ENCODE measurements at regions not wholly inside any gene's neighbourhood (a gene's known extent, or its start where the extent isn't known, plus 50 kb on each side); places are given as distances from the start of the nearest gene placed in this dataset.

DNA sequence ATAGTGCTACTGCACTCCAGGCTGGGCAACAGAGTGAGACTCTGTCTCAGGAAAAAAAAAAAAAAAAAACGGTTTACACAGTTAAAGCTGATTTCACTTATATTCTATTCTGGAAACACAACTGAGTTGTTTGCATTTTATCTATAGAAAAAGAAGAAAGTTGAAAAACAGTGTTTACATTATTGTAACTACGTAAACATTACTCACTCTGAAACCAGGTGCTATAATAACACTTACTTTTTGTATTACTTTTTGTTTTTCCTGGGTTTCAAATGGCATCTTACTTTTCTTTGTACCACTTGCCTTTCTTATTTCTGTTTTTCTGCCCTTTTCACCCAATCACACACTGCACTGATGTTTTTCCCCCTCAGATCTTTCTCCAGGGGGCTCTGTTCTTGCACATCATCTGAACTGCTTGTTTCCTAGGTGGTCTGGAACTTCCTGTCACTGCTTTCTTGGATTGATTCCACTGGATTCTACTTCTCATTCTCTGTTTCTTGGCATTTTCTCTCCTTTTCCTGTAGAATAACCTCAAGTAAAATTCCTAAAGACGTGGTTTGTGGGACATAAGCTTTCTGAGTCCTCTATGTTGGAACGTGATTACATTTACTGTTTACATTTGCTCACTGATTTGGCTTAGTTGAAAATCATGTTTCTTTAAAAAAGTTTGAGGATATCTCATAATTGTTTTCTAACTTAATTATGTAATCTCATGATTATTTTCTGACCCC lies 142.1 kb downstream of the HS3ST3B1 start:
- Histone ChIP-seq H3K79me2 (ENCODE audit: insufficient read depth, low read length) (no peaks in the 10 kb centered on the region), H3K27ac (ENCODE audit: low read depth, low read length) (no peak overlapping the region), H3K27me3 (ENCODE audit: insufficient read depth, low read length) (no peaks in the 10 kb centered on the region), H4K20me1 (ENCODE audit: insufficient read depth, low read length) (no peaks in the 10 kb centered on the region), H3K4me1 (ENCODE audit: insufficient read depth, low read length) (no peaks in the 10 kb centered on the region), H2AFZ (ENCODE audit: low read length) (no peak overlapping the region), H3K9me3 (ENCODE audit: low read depth, low read length) (no peaks in the 10 kb centered on the region), H3K4me3 (ENCODE audit: insufficient read depth, low read length) (no peak overlapping the region), H3K4me2 (ENCODE audit: insufficient read depth, low read length) (no peak overlapping the region), H3K36me3 (ENCODE audit: insufficient read depth, low read length) (no peaks in the 10 kb centered on the region)
- no peak for DNase-seq (ENCODE audit: insufficient read length, low spot score, missing footprints)
- TF ChIP-seq, protein P1, sequence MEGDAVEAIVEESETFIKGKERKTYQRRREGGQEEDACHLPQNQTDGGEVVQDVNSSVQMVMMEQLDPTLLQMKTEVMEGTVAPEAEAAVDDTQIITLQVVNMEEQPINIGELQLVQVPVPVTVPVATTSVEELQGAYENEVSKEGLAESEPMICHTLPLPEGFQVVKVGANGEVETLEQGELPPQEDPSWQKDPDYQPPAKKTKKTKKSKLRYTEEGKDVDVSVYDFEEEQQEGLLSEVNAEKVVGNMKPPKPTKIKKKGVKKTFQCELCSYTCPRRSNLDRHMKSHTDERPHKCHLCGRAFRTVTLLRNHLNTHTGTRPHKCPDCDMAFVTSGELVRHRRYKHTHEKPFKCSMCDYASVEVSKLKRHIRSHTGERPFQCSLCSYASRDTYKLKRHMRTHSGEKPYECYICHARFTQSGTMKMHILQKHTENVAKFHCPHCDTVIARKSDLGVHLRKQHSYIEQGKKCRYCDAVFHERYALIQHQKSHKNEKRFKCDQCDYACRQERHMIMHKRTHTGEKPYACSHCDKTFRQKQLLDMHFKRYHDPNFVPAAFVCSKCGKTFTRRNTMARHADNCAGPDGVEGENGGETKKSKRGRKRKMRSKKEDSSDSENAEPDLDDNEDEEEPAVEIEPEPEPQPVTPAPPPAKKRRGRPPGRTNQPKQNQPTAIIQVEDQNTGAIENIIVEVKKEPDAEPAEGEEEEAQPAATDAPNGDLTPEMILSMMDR (IDR thresholded peaks at IDR 0.05; ENCODE audit: extremely low read depth, low read depth, low read length) = no peak

DNA sequence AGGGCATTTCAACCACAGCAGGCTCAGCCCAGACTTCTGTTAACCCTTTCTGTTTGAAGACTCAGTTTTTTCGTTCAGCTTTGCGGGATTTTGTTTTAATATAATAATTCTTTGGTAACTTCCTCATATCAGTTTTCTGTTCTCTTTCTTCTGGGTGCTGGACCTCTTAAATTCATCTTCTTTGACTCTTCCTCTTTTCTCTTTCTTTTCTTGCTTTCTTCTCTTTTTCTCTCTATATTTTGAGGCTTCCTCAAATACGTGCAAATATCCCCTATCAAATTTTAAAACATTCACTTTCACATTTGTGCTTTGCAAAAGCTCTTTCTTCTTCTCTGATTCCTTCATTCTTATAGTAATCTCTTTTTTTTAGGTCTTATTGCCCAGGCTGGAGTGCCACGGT lies 136.3 kb downstream of the HS3ST3B1 start:
- TF ChIP-seq, protein P1 (IDR thresholded peaks at IDR 0.05; ENCODE audit: extremely low read depth, low read depth, low read length) = no peak
- Histone ChIP-seq H3K4me2 (ENCODE audit: insufficient read depth, low read length) (no peak overlapping the region), H4K20me1 (ENCODE audit: insufficient read depth, low read length) (no peaks in the 10 kb centered on the region), H3K9me3 (ENCODE audit: low read depth, low read length) (no peaks in the 10 kb centered on the region), H3K79me2 (ENCODE audit: insufficient read depth, low read length) (no peaks in the 10 kb centered on the region), H3K27me3 (ENCODE audit: insufficient read depth, low read length) (no peaks in the 10 kb centered on the region), H3K4me1 (ENCODE audit: insufficient read depth, low read length) (no peaks in the 10 kb centered on the region), H3K27ac (ENCODE audit: low read depth, low read length) (no peak overlapping the region), H3K36me3 (ENCODE audit: insufficient read depth, low read length) (no peaks in the 10 kb centered on the region), H2AFZ (ENCODE audit: low read length) (no peak overlapping the region), H3K4me3 (ENCODE audit: insufficient read depth, low read length) (no peak overlapping the region)
- DNase-seq (ENCODE audit: insufficient read length, low spot score, missing footprints) = no peak

DNA sequence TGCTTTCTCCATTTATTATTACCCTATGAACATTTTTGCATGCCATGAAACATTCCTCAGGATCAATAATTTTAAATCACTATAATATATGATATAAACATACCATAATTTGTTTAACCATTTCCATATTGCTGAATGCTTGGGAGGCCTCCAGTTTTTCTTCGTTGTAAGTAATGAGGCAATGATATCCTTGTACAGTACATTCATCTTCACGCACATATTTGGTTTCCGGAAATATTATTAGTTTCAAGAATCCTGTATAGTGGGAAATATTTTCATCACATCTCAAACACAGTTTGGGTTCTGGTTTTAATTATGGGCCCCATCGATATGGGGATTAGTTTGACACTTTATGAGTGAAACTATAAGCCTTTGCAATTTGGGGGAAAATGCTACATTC lies 135.4 kb downstream of the HS3ST3B1 start:
- Histone ChIP-seq H3K4me2 (ENCODE audit: insufficient read depth, low read length) (no peak overlapping the region), H3K79me2 (ENCODE audit: insufficient read depth, low read length) (no peaks in the 10 kb centered on the region), H3K9me3 (ENCODE audit: low read depth, low read length) (no peaks in the 10 kb centered on the region), H3K4me1 (ENCODE audit: insufficient read depth, low read length) (no peaks in the 10 kb centered on the region), H3K27me3 (ENCODE audit: insufficient read depth, low read length) (no peaks in the 10 kb centered on the region), H4K20me1 (ENCODE audit: insufficient read depth, low read length) (no peaks in the 10 kb centered on the region), H2AFZ (ENCODE audit: low read length) (no peak overlapping the region), H3K4me3 (ENCODE audit: insufficient read depth, low read length) (no peak overlapping the region), H3K36me3 (ENCODE audit: insufficient read depth, low read length) (no peaks in the 10 kb centered on the region), H3K27ac (ENCODE audit: low read depth, low read length) (no peak overlapping the region)
- no peak for DNase-seq (ENCODE audit: insufficient read length, low spot score, missing footprints)
- TF ChIP-seq, protein P1 (IDR thresholded peaks at IDR 0.05; ENCODE audit: extremely low read depth, low read depth, low read length) = no peak

DNA sequence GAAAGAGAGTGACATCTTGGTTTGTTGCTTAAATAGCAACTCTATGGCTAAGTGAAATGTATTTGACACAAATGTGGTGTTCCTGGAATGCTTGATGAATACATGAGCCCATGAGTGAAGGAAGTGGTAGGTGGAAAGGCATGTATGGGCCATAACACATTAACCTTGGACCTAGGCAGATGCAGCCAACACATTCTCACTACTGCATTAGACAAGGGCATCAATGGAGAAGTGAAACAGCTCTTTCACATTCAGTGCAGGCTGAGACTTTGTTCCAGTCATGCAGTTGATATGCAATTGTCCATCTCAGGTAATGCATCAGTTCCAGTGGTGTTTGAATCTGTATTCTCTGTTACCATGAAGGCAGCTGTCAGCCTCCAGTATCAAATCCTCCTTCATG lies 133.6 kb downstream of the HS3ST3B1 start:
- H3K36me3 ChIP-seq (ENCODE audit: insufficient read depth, low read length) = no peaks in the 10 kb centered on the region
- H4K20me1 ChIP-seq (ENCODE audit: insufficient read depth, low read length) = no peaks in the 10 kb centered on the region
- H3K4me2 ChIP-seq (ENCODE audit: insufficient read depth, low read length) = no peak overlapping the region
- TF ChIP-seq, protein P1 (IDR thresholded peaks at IDR 0.05; ENCODE audit: extremely low read depth, low read depth, low read length) = no peak
- no peaks in the 10 kb centered on the region for H3K9me3 ChIP-seq (ENCODE audit: low read depth, low read length)
- no peak for DNase-seq (ENCODE audit: insufficient read length, low spot score, missing footprints)
- no peaks in the 10 kb centered on the region for H3K79me2 ChIP-seq (ENCODE audit: insufficient read depth, low read length)
- H3K4me1 ChIP-seq (ENCODE audit: insufficient read depth, low read length) = no peaks in the 10 kb centered on the region
- H3K27ac ChIP-seq (ENCODE audit: low read depth, low read length) = no peak overlapping the region
- H2AFZ ChIP-seq (ENCODE audit: low read length) = no peak overlapping the region
- no peaks in the 10 kb centered on the region for H3K27me3 ChIP-seq (ENCODE audit: insufficient read depth, low read length)
- no peak overlapping the region for H3K4me3 ChIP-seq (ENCODE audit: insufficient read depth, low read length)
